Ishikawa (cell line): ENCODE measurements at regions not wholly inside any gene's neighbourhood (a gene's known extent, or its start where the extent isn't known, plus 50 kb on each side); places are given as distances from the start of the nearest gene placed in this dataset.
A peak's percentile ranks its signal among the peaks of the same experiment; 100 is the strongest.

Experiments used
- CEBPB ChIP-seq: IDR thresholded peaks from 2 replicates; pipeline ENCODE4 v1.6.1; 2012
- CREB1 ChIP-seq: IDR thresholded peaks from 2 replicates; pipeline ENCODE4 v1.6.1; 2012; ENCODE audit warnings: low read depth
- EGR1 ChIP-seq: IDR thresholded peaks from 2 replicates; pipeline ENCODE4 v1.6.1; 2012
- EP300 ChIP-seq: IDR thresholded peaks from 2 replicates; pipeline ENCODE4 v1.6.1; 2012; ENCODE audit warnings: borderline replicate concordance
- FOXM1 ChIP-seq: IDR thresholded peaks from 2 replicates; pipeline ENCODE4 v1.6.1; 2012; ENCODE audit warnings: low read depth, borderline replicate concordance
- NFIC ChIP-seq: IDR thresholded peaks from 2 replicates; pipeline ENCODE4 v1.6.1; 2012
- RAD21 ChIP-seq: IDR thresholded peaks from 2 replicates; pipeline ENCODE4 v1.6.1; 2012; ENCODE audit warnings: low read depth
- TAF1 ChIP-seq: IDR thresholded peaks from 2 replicates; pipeline ENCODE4 v1.6.1; 2012; ENCODE audit warnings: low read depth, mild to moderate bottlenecking
- TCF12 ChIP-seq: IDR thresholded peaks from 2 replicates; pipeline ENCODE4 v1.6.1; 2012; ENCODE audit warnings: low read depth
- TEAD4 ChIP-seq: IDR thresholded peaks from 2 replicates; pipeline ENCODE4 v1.6.1; 2012
- YY1 ChIP-seq: IDR thresholded peaks from 2 replicates; pipeline ENCODE4 v1.6.1; 2012; ENCODE audit warnings: low read depth
- ZBTB7A ChIP-seq: IDR thresholded peaks from 2 replicates; pipeline ENCODE4 v1.6.1; 2012; ENCODE audit warnings: low read depth
- TF ChIP-seq, protein P1 (sequence below): IDR thresholded peaks from 2 replicates; pipeline ENCODE4 v1.6.1; 2012
- TF ChIP-seq, protein P2 (sequence below): IDR thresholded peaks from 2 replicates; pipeline ENCODE4 v1.6.1; 2012; ENCODE audit warnings: low read depth, mild to moderate bottlenecking
- TF ChIP-seq, protein P3 (sequence below): IDR thresholded peaks from 2 replicates; pipeline ENCODE4 v1.6.1; 2012

DNA sequence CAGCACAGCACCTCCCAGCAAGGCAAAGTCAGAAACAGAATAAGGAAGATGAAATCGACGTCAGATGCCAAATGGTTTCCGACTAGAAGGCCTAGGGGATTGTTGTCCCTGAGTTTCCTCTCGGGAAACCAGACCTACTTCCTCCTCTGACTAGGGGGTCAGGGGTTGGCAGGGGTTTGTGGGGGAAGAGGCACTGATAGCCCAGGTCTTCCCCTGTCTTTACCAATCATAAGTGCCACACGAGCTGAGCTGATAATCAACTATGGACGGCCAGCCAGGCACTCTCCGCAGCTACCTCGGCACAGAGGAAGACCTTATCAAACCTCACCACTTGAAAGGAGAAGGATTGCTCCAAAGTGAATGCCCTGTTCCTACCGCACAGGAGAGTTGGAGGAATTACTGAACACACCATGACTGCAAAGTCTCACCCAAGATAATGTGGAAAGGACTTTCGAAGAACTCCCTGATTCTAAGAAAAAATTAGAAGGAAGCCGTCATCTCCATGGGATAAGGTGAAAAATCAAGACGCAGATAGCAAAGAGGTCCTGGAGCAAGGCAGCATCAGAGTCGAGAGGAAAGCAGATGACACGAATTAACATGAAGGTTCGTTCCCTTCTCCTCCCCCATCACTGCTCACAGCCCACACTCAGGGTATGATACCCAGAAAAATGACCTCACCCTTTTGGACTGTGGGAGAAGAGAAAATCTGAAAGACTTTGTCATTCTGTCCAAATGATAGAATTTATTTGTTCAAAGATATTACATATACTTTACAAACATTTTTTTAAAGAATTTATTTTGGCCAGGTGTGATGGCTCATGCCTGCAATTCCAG lies 77.7 kb upstream of the MED13L start:
- no peak for TF ChIP-seq FOXM1
- TF ChIP-seq NFIC: no peak
- TF ChIP-seq, protein P1, sequence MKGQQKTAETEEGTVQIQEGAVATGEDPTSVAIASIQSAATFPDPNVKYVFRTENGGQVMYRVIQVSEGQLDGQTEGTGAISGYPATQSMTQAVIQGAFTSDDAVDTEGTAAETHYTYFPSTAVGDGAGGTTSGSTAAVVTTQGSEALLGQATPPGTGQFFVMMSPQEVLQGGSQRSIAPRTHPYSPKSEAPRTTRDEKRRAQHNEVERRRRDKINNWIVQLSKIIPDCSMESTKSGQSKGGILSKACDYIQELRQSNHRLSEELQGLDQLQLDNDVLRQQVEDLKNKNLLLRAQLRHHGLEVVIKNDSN: no peak

DNA sequence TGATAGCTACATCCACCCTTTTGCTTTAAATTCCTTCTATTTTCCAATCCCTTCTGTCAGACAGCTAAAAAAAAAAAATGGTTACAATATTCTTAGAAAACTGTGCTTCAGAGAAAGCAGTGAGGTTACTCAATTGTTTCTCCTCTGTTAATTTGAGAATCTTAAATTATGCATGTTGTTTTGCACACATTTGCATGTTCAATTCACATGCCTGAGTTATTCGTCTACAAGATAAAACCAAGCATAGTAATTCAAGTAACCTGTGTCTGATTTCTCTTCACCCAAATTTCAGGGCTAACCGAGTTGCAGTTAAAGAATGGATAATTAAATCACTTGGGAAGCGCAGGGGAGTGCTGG lies 81.0 kb upstream of the MED13L start:
- TF ChIP-seq RAD21 (no peak), CEBPB (no peak), ZBTB7A (no peak), CREB1 (no peak), EP300 (no peak), EGR1 (no peak), TAF1 (no peak), NFIC (no peak), FOXM1 (no peak), TCF12 (no peak), YY1 (no peak), TEAD4 (no peak)
- TF ChIP-seq, protein P2, sequence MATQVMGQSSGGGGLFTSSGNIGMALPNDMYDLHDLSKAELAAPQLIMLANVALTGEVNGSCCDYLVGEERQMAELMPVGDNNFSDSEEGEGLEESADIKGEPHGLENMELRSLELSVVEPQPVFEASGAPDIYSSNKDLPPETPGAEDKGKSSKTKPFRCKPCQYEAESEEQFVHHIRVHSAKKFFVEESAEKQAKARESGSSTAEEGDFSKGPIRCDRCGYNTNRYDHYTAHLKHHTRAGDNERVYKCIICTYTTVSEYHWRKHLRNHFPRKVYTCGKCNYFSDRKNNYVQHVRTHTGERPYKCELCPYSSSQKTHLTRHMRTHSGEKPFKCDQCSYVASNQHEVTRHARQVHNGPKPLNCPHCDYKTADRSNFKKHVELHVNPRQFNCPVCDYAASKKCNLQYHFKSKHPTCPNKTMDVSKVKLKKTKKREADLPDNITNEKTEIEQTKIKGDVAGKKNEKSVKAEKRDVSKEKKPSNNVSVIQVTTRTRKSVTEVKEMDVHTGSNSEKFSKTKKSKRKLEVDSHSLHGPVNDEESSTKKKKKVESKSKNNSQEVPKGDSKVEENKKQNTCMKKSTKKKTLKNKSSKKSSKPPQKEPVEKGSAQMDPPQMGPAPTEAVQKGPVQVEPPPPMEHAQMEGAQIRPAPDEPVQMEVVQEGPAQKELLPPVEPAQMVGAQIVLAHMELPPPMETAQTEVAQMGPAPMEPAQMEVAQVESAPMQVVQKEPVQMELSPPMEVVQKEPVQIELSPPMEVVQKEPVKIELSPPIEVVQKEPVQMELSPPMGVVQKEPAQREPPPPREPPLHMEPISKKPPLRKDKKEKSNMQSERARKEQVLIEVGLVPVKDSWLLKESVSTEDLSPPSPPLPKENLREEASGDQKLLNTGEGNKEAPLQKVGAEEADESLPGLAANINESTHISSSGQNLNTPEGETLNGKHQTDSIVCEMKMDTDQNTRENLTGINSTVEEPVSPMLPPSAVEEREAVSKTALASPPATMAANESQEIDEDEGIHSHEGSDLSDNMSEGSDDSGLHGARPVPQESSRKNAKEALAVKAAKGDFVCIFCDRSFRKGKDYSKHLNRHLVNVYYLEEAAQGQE: no peak
- TF ChIP-seq, protein P1: no peak
- TF ChIP-seq, protein P3, sequence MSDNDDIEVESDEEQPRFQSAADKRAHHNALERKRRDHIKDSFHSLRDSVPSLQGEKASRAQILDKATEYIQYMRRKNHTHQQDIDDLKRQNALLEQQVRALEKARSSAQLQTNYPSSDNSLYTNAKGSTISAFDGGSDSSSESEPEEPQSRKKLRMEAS: no peak

DNA sequence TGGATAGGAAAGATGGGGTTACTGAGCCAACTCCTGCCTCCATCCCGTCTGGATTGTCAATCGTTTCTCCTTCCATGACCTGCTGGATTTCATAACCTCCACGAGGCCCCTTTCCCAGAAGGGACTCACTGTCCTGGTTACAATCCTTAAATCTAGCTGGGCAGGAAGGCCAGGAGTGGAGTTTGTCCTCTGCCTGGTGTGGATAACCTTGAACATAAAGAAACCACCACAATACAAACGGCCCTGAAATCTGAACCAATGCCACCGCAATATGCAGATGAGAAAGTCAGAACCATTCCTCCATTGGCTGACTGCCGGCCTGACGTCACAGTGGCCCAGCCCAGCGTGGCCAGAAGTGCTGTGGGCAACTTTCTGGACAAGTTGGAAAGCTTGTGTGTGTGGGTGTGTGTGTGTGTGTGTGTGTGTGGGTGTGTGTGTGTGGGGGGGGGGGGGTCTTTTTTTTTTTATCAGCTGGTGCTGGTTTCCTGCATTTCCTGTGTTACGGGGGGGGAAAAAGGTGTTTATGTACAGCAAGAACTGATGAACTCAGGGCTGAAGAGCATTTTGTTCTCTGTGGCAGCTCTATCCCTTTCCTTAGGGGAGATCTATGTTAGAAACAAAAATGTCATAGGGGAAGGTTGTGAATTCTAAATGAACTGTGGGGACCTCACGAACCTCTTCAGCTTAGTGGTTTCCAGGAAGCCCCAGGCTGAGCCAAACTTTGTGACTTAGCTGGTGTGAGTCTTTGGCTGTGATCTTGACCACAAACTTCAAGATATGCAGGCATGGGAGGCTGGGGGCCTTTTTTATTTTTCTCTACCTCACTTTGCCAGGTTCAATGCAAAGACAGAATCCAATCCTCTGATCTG lies 81.6 kb upstream of the MED13L start:
- TF ChIP-seq EGR1 (peak; percentile 89), YY1 (no peak), TCF12 (no peak)

GRCh38 chr12:116360579-116361413 lies 83.3 kb upstream of the MED13L start:
- TF ChIP-seq TCF12: no peak

- TF ChIP-seq TAF1 (no peak), RAD21 (no peak)
- TF ChIP-seq, protein P1: no peak
Observed at GRCh38 chr12:116361414-116362223, 84.1 kb upstream of the MED13L start.

GRCh38 chr12:116365114-116365513 lies 87.6 kb upstream of the MED13L start:
- no peak for TF ChIP-seq CREB1
- TF ChIP-seq RAD21: no peak
- TF ChIP-seq EP300: no peak
- TF ChIP-seq EGR1: no peak
- no peak for TF ChIP-seq FOXM1
- TF ChIP-seq ZBTB7A: no peak
- TF ChIP-seq, protein P1: no peak
- TF ChIP-seq NFIC: no peak
- no peak for TF ChIP-seq TAF1
- TF ChIP-seq TCF12: no peak
- no peak for TF ChIP-seq CEBPB
- TF ChIP-seq, protein P3: no peak
- TF ChIP-seq, protein P2: no peak
- TF ChIP-seq YY1: no peak
- TF ChIP-seq TEAD4: no peak
